Gastroesophageal sphincter (tissue), 4 donors: ENCODE measurements at regions not wholly inside any gene's neighbourhood (a gene's known extent, or its start where the extent isn't known, plus 50 kb on each side); places are given as distances from the start of the nearest gene placed in this dataset.
"Not testable (repeated sequence)": the region's sequence is repeated elsewhere in the genome, so short reads cannot be mapped to it uniquely, and the experiment has no call there.

Experiments
- ATAC-seq: fragments of 150-250 bp; one replicate; pipeline ENCODE4 v1.9.1; 2016; ENCODE audit warnings: mild to moderate bottlenecking, moderate library complexity
- H3K27ac ChIP-seq, 4 donors: fragments of 200-600 bp; sonication (generic) in 3 of 4; 1 replicate in 3 of 4; 2 replicates in 1 of 4; pipeline ENCODE4 v1.5.1; 2016 to 2019
- H3K27me3 ChIP-seq: fragments of 200-600 bp; sonication (generic); one replicate; pipeline ENCODE4 v1.5.1; 2019
- H3K36me3 ChIP-seq, 2 donors: fragments of 200-600 bp; sonication (generic); one replicate each; pipeline ENCODE4 v1.5.1; 2019; ENCODE audit warnings: control low read depth in 1 of 2
- H3K4me1 ChIP-seq, 3 donors: fragments of 200-600 bp; sonication (generic); 1 replicate in 2 of 3; 2 replicates in 1 of 3; pipeline ENCODE4 v1.5.1; 2016 to 2019; ENCODE audit warnings: control low read depth in 2 of 3
- H3K4me3 ChIP-seq, 2 donors: fragments of 200-600 bp; sonication (generic); one replicate each; pipeline ENCODE4 v1.5.1; 2019; ENCODE audit warnings: mild to moderate bottlenecking in 1 of 2, moderate library complexity in 1 of 2
- H3K9me3 ChIP-seq, 3 donors: fragments of 200-600 bp; sonication (generic); one replicate each; pipeline ENCODE4 v1.5.1; 2017 to 2019; ENCODE audit warnings: control low read depth in 2 of 3
- CTCF ChIP-seq, 4 experiments: fragments of 200-600 bp in 2 of 4; fragments of 450-650 bp in 2 of 4; sonication (generic) in 1 of 4; IDR thresholded peaks; one replicate each; pipeline ENCODE4 v1.5.1; 2017 to 2019; ENCODE audit warnings: antibody characterized with exemption in 4 of 4, mild to moderate bottlenecking in 2 of 4, moderate library complexity in 2 of 4
- EP300 ChIP-seq: sonication (generic); formaldehyde crosslinking; IDR thresholded peaks from one replicate; pipeline ENCODE4 v1.6.1; 2017; ENCODE audit warnings: antibody characterized with exemption, mild to moderate bottlenecking
- POLR2A ChIP-seq, 2 donors: fragments of 450-650 bp; IDR thresholded peaks; one replicate each; pipeline ENCODE4 v1.6.1; 2017; ENCODE audit warnings: antibody characterized with exemption in 2 of 2, mild to moderate bottlenecking in 2 of 2, moderate library complexity in 1 of 2
- POLR2AphosphoS5 ChIP-seq: sonication (generic); formaldehyde crosslinking; IDR thresholded peaks from one replicate; pipeline ENCODE4 v1.6.1; 2017; ENCODE audit warnings: antibody characterized with exemption
- WGBS, 2 donors: methylation state at CpG; one replicate each; pipeline ENCODE4 v1.1.5; 2018; ENCODE audit warnings: low coverage in 1 of 2; 5-methylcytosine and 5-hydroxymethylcytosine counted together

- Histone ChIP-seq H3K27ac (no peak overlapping the region), H3K4me3 (no peak overlapping the region), H3K9me3 (no peaks in the 10 kb centered on the region), H3K27me3 (no peaks in the 10 kb centered on the region), H3K4me1 (no peaks in the 10 kb centered on the region), H3K36me3 (no peaks in the 10 kb centered on the region)
- TF ChIP-seq EP300: no peak
- no peak for TF ChIP-seq POLR2AphosphoS5
- TF ChIP-seq POLR2A (IDR thresholded peaks at IDR 0.05): no peak
- ATAC-seq: no peak
- WGBS, 2 donors: 66 to 85% methylated on average over 2 of the region's 2 CpGs
Measured at GRCh38 chr18:60911504-60911903, 421.7 kb upstream of the CDH20 start.

- 50 to 84% methylated on average over 2 of the region's 2 CpGs for WGBS, 2 donors
Measured at GRCh38 chr18:60915160-60915559, 418.1 kb upstream of the CDH20 start.

GRCh38 chr18:60918862-60919261 is 414.4 kb upstream of the CDH20 start:
- H3K36me3 ChIP-seq, H3K4me1 ChIP-seq, H3K27me3 ChIP-seq, H3K4me3 ChIP-seq, ATAC-seq, H3K9me3 ChIP-seq, H3K27ac ChIP-seq: not testable (repeated sequence)
- whole genome bisulfite sequencing, 2 donors: 63 to 97% methylated on average over 4 of the region's 4 CpGs

More at GRCh38 chr18:60915160-60915559, 418.1 kb upstream of the CDH20 start:
- no peaks in the 10 kb centered on the region for H3K27me3 ChIP-seq
- ATAC-seq: no peak
- H3K4me1 ChIP-seq: no peaks in the 10 kb centered on the region
- H3K27ac ChIP-seq: no peak overlapping the region
- H3K36me3 ChIP-seq: no peaks in the 10 kb centered on the region
- no peaks in the 10 kb centered on the region for H3K9me3 ChIP-seq
- H3K4me3 ChIP-seq: no peak overlapping the region
- TF ChIP-seq CTCF (IDR thresholded peaks at IDR 0.05): no peak
- no peak for TF ChIP-seq EP300
- no peak for TF ChIP-seq POLR2AphosphoS5
- no peak for TF ChIP-seq POLR2A (IDR thresholded peaks at IDR 0.05)

- no peak for ATAC-seq
- no peaks in the 10 kb centered on the region for H3K4me1 ChIP-seq
Measured at GRCh38 chr18:60925892-60926291, 407.3 kb upstream of the CDH20 start.

GRCh38 chr18:60929966-60930365 is 403.3 kb upstream of the CDH20 start:
- no peak for TF ChIP-seq POLR2AphosphoS5
- no peak for TF ChIP-seq POLR2A (IDR thresholded peaks at IDR 0.05)
- TF ChIP-seq EP300: no peak
- TF ChIP-seq CTCF (IDR thresholded peaks at IDR 0.05): no peak
- H3K36me3 ChIP-seq: no peaks in the 10 kb centered on the region

More at GRCh38 chr18:60925892-60926291, 407.3 kb upstream of the CDH20 start:
- 88 to 98% methylated on average over 8 of the region's 8 CpGs for WGBS, 2 donors
- Histone ChIP-seq H3K4me3 (no peak overlapping the region), H3K27me3 (no peaks in the 10 kb centered on the region), H3K9me3 (no peaks in the 10 kb centered on the region), H3K36me3 (no peaks in the 10 kb centered on the region), H3K27ac (no peak overlapping the region)
- no peak for TF ChIP-seq POLR2AphosphoS5
- no peak for TF ChIP-seq POLR2A (IDR thresholded peaks at IDR 0.05)
- no peak for TF ChIP-seq CTCF (IDR thresholded peaks at IDR 0.05)
- TF ChIP-seq EP300: no peak

GRCh38 chr18:60935041-60935910 is 398.0 kb upstream of the CDH20 start:
- ATAC-seq: no peak
- WGBS, 2 donors: 15 to 43% methylated on average over 5 of the region's 5 CpGs
- no peak overlapping the region for H3K27ac ChIP-seq
- H3K36me3 ChIP-seq: no peaks in the 10 kb centered on the region
- no peaks in the 10 kb centered on the region for H3K9me3 ChIP-seq
- no peak overlapping the region for H3K4me3 ChIP-seq
- H3K27me3 ChIP-seq: no peaks in the 10 kb centered on the region
- TF ChIP-seq CTCF (IDR thresholded peaks at IDR 0.05) (no peak), POLR2AphosphoS5 (no peak), POLR2A (IDR thresholded peaks at IDR 0.05) (no peak), EP300 (no peak)
- H3K4me1 ChIP-seq: peaks cover 0 to 7% (median 0%) of the 10 kb centered on the region in 3 donors

More at GRCh38 chr18:60929966-60930365, 403.3 kb upstream of the CDH20 start:
- Histone ChIP-seq H3K4me3 (no peak overlapping the region), H3K27me3 (no peaks in the 10 kb centered on the region), H3K4me1 (no peaks in the 10 kb centered on the region), H3K9me3 (no peaks in the 10 kb centered on the region), H3K27ac (no peak overlapping the region)
- 50 to 60% methylated on average over 1 to 3 of the region's 3 CpGs for WGBS, 2 donors
- no peak for ATAC-seq
